ENCODE measurements at regions not wholly inside any gene's neighbourhood (a gene's known extent, or its start where the extent isn't known, plus 50 kb on each side); places are given as distances from the start of the nearest gene placed in this dataset.

DNA sequence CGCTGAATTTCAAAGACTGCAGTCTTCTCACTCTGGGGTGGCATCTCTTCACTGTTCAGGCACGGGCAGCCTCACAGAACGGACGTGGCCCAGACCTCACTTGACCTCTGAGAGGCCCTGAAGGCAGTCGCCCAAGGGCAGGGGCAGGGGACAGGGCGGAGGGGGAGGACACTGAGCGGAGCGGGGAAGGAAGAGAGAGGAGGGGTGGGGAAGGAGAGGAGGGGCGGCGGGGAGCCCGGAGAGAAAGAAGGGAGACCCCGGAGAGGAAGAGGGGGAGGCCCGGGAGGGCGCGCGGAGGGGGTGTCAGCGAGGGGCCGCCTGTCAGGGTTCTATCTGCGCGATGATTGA, 58.7 kb upstream of the COMTD1 start:
- H3K36me3 ChIP-seq: no peaks in the 10 kb centered on the region
- H3K4me3 ChIP-seq: peak overlapping the region; percentile 59
- DNase-seq: peak in 3 of 5 donors; percentile 52 to 69 (median 66)
- WGBS, 3 donors: 2 to 4% (median 3%) methylated on average over 19 to 20 of the region's 20 CpGs
- H3K4me1 ChIP-seq (ENCODE audit: insufficient read depth): peaks cover 11% of the 10 kb centered on the region
- intact Hi-C loops (cut with DNase I): loop anchor here in 2 of 4 donors (5.0 to 10.0 kb wide), 2 partner anchors 98 to 100 kb away; no protein-coding TSS in a partner anchor
- TF ChIP-seq POLR2A (IDR thresholded peaks at IDR 0.05): no peak
- TF ChIP-seq EP300 (IDR thresholded peaks at IDR 0.05): no peak
- TF ChIP-seq, protein P1, sequence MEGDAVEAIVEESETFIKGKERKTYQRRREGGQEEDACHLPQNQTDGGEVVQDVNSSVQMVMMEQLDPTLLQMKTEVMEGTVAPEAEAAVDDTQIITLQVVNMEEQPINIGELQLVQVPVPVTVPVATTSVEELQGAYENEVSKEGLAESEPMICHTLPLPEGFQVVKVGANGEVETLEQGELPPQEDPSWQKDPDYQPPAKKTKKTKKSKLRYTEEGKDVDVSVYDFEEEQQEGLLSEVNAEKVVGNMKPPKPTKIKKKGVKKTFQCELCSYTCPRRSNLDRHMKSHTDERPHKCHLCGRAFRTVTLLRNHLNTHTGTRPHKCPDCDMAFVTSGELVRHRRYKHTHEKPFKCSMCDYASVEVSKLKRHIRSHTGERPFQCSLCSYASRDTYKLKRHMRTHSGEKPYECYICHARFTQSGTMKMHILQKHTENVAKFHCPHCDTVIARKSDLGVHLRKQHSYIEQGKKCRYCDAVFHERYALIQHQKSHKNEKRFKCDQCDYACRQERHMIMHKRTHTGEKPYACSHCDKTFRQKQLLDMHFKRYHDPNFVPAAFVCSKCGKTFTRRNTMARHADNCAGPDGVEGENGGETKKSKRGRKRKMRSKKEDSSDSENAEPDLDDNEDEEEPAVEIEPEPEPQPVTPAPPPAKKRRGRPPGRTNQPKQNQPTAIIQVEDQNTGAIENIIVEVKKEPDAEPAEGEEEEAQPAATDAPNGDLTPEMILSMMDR (IDR thresholded peaks at IDR 0.05): no peak
- H3K27ac ChIP-seq: peak overlapping the region; percentile 76 to 95
- H3K27me3 ChIP-seq: no peaks in the 10 kb centered on the region
- no peaks in the 10 kb centered on the region for H3K9me3 ChIP-seq

DNA sequence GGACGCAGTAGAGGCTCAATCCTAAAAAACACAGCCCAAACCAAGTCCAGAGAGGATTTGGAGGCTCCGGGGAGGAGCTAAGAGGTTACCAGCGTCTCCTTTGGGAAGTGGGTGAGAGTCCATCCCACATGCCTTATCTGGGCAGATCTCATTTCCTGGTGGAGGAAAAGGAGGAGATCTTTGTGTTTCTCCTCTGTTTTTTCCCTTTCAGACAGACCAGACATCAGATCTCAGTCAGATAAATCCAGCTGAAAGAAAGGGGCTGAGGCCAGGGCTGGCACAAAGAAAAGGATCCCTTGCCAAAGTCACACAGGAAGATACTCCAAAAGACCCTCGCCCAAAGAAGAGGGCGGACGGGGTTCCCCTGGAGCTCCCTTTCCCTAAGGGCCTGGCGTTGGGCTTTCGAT, 58.3 kb upstream of the COMTD1 start:
- no peaks in the 10 kb centered on the region for H3K36me3 ChIP-seq
- 52 to 63% (median 54%) methylated on average over 8 of the region's 8 CpGs for WGBS, 3 donors
- H3K27ac ChIP-seq: peak overlapping the region; percentile 76 to 95
- H3K9me3 ChIP-seq: no peaks in the 10 kb centered on the region
- peak in 1 of 5 donors; percentile 41 for DNase-seq
- no peaks in the 10 kb centered on the region for H3K27me3 ChIP-seq
- peaks cover 11% of the 10 kb centered on the region for H3K4me1 ChIP-seq (ENCODE audit: insufficient read depth)
- H3K4me3 ChIP-seq: no peak overlapping the region
- TF ChIP-seq POLR2A (IDR thresholded peaks at IDR 0.05) (no peak), EP300 (IDR thresholded peaks at IDR 0.05) (no peak)
- TF ChIP-seq, protein P1 (IDR thresholded peaks at IDR 0.05): no peak
- intact Hi-C loops (cut with DNase I): loop anchor here in 2 of 4 donors (5.0 to 10.0 kb wide), 2 partner anchors 98 to 101 kb away; no protein-coding TSS in a partner anchor

DNA sequence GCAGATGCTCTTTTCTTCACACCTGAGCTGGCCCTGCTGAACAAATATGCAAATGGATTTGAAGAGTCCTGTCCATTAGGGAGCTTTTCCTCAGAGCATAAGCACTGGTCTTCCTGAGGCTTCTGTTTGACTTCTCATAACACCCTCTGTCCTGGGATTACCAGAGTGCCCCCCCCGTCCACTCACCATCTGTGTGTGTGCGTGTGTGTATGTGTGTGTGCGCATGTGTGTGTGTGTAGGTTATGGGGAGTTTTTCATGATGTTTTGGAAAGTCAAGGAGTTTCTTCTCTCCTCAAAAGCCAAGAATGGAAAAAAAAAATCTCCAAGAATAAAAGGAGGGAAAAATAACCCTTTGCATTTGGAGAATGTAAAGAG, 57.7 kb upstream of the COMTD1 start:
- 93 to 98% (median 94%) methylated on average over 3 of the region's 3 CpGs for WGBS, 3 donors
- intact Hi-C loops (cut with DNase I): loop anchor here in 2 of 4 donors (5.0 to 10.0 kb wide), 2 partner anchors 99 to 101 kb away; no protein-coding TSS in a partner anchor
- DNase-seq: peak in 1 of 5 donors; percentile 42
- TF ChIP-seq POLR2A (IDR thresholded peaks at IDR 0.05) (no peak), EP300 (IDR thresholded peaks at IDR 0.05) (no peak)
- TF ChIP-seq, protein P1 (IDR thresholded peaks at IDR 0.05): no peak
- H3K4me3 ChIP-seq: no peak overlapping the region
- no peaks in the 10 kb centered on the region for H3K36me3 ChIP-seq
- H3K27ac ChIP-seq: peak overlapping the region in 1 of 2 donors; percentile 95
- peaks cover 11% of the 10 kb centered on the region for H3K4me1 ChIP-seq (ENCODE audit: insufficient read depth)
- H3K27me3 ChIP-seq: no peaks in the 10 kb centered on the region
- no peaks in the 10 kb centered on the region for H3K9me3 ChIP-seq

DNA sequence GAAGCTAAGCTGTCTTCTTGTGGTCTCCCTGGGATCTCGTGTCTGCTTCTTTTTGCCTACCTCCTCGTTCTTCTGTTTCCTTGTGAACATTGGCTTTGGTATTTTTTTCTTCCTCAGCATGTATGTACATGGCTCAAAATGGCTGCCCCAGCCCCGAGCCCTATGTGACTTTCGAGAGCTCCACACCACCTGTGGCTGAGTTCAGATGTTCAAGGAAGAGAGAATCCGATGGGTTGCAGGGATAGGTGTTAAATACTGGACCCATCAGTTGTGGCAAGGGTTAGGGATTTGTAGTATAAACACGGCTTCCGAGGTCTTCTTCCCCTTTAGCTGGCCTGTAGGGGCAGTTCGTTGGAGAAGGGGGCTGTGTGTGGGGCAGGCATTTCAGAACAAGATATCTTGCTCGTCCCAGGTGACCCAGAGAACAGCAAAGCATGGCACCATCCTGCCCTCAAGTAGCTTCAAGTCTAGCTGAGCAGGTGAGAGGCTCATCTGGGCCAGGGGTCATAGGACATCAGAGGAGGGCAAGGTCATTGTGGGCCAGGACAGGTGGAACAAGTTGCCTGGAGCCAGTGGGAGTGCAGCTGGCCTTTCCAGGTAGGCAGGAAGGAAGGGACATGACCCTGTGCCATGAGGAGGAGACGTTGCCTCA, 57.2 kb upstream of the COMTD1 start:
- DNase-seq: no peak
- no peaks in the 10 kb centered on the region for H3K9me3 ChIP-seq
- no peaks in the 10 kb centered on the region for H3K36me3 ChIP-seq
- intact Hi-C loops (cut with DNase I): loop anchor here in 2 of 4 donors (5.0 to 10.0 kb wide), 2 partner anchors 99 to 102 kb away; no protein-coding TSS in a partner anchor
- 95 to 98% (median 96%) methylated on average over 10 of the region's 10 CpGs for WGBS, 3 donors
- peaks cover 11% of the 10 kb centered on the region for H3K4me1 ChIP-seq (ENCODE audit: insufficient read depth)
- TF ChIP-seq POLR2A (IDR thresholded peaks at IDR 0.05) (no peak), EP300 (IDR thresholded peaks at IDR 0.05) (no peak)
- TF ChIP-seq, protein P1 (IDR thresholded peaks at IDR 0.05): no peak
- no peaks in the 10 kb centered on the region for H3K27me3 ChIP-seq
- no peak overlapping the region for H3K27ac ChIP-seq
- H3K4me3 ChIP-seq: no peak overlapping the region
